B cell (primary cell): ENCODE measurements at regions not wholly inside any gene's neighbourhood (a gene's known extent, or its start where the extent isn't known, plus 50 kb on each side); places are given as distances from the start of the nearest gene placed in this dataset.

Experiments
- ATAC-seq: fragments of 200-7000 bp; cut with Tn5 transposase; one replicate; pipeline ENCODE4 v1.10.0; 2021; ENCODE audit warnings: low read depth, mild to moderate bottlenecking, moderate number of reproducible peaks, moderate library complexity
- CTCF ChIA-PET: fragments of 350-600 bp; sonication (Branson Sonifier 250); formaldehyde crosslinking; loops from one replicate; lab custom pipeline; 2021; ENCODE audit warnings: antibody characterized with exemption, inconsistent platforms; lab: Charles Lee
- POLR2A ChIA-PET: fragments of 350-600 bp; sonication (Branson Sonifier 250); formaldehyde crosslinking; loops from one replicate; lab custom pipeline; 2021; ENCODE audit warnings: antibody characterized with exemption; lab: Charles Lee
- DNase-seq: peaks from one replicate; pipeline ENCODE4 v3.0.0; 2013
- H2AFZ ChIP-seq: 2 replicates; pipeline ENCODE4 v1.6.1; 2012; ENCODE audit warnings: mild to moderate bottlenecking, low read depth, low read length; ENCODE audit not compliant: insufficient read depth, poor library complexity, severe bottlenecking
- H3K27ac ChIP-seq, 2 donors: 1 replicate in 1 of 2; 2 replicates in 1 of 2; pipeline ENCODE4 v1.5.1; 2012 to 2013; ENCODE audit warnings: low read length in 2 of 2, mild to moderate bottlenecking in 2 of 2, moderate library complexity in 1 of 2
- H3K27me3 ChIP-seq, 4 experiments: fragments of 200-600 bp in 1 of 4; sonication (generic) in 1 of 4; replicated peaks in 1 of 4; 1 replicate in 2 of 4; 2 replicates in 2 of 4; pipeline versions ENCODE4 v1.6.1 to v1.7.0; 2013 to 2016; ENCODE audit warnings: low read length in 3 of 4, mild to moderate bottlenecking in 2 of 4, mixed read lengths in 1 of 4, moderate library complexity in 1 of 4; ENCODE audit not compliant: insufficient read depth in 4 of 4, control insufficient read depth in 3 of 4; ENCODE audit errors: control extremely low read depth in 1 of 4
- H3K36me3 ChIP-seq, 2 experiments: replicated peaks in 1 of 2; 1 replicate in 1 of 2; 2 replicates in 1 of 2; pipeline versions ENCODE4 v1.6.1 to v1.7.1; 2013; ENCODE audit warnings: low read length in 1 of 2; ENCODE audit not compliant: insufficient read depth in 2 of 2, control insufficient read depth in 1 of 2; ENCODE audit errors: control extremely low read depth in 1 of 2, extremely low read depth in 1 of 2
- H3K4me1 ChIP-seq, 2 donors: fragments of 200-600 bp in 1 of 2; sonication (generic) in 1 of 2; 1 replicate in 1 of 2; 2 replicates in 1 of 2; pipeline versions ENCODE4 v1.5.1 to v1.6.1; 2013 to 2017; ENCODE audit warnings: low read length in 2 of 2; ENCODE audit not compliant: control insufficient read depth in 2 of 2, insufficient read depth in 2 of 2
- H3K4me2 ChIP-seq: replicated peaks from 2 replicates; pipeline ENCODE3; 2012; ENCODE audit warnings: mild to moderate bottlenecking, low read depth, low read length; ENCODE audit not compliant: poor library complexity, severe bottlenecking
- H3K4me3 ChIP-seq, 5 experiments: fragments of 200-600 bp in 1 of 5; sonication (generic) in 1 of 5; 1 replicate in 3 of 5; 2 replicates in 2 of 5; pipeline versions ENCODE4 v1.5.1 to v1.7.0; 2011 to 2016; ENCODE audit warnings: low read length in 4 of 5, mild to moderate bottlenecking in 4 of 5, low read depth in 2 of 5, control low read depth in 1 of 5, moderate library complexity in 1 of 5; ENCODE audit not compliant: insufficient read depth in 1 of 5; ENCODE audit errors: control extremely low read depth in 1 of 5, extremely low read depth in 1 of 5
- H3K79me2 ChIP-seq: fragments of 200-600 bp; sonication (generic); one replicate; pipeline ENCODE4 v1.6.0; 2016; ENCODE audit warnings: low read length; ENCODE audit not compliant: control insufficient read depth, insufficient read depth
- H3K9ac ChIP-seq: fragments of 200-600 bp; sonication (generic); 2 replicates; pipeline ENCODE4 v1.6.1; 2017; ENCODE audit warnings: mild to moderate bottlenecking, low read length, moderate library complexity
- H3K9me3 ChIP-seq, 3 donors: one replicate each; pipeline versions ENCODE4 v1.6.1 to v1.7.1; 2013; ENCODE audit warnings: low read length in 2 of 3; ENCODE audit not compliant: control insufficient read depth in 2 of 3, insufficient read depth in 1 of 3; ENCODE audit errors: control extremely low read depth in 1 of 3
- H4K20me1 ChIP-seq: 2 replicates; pipeline ENCODE4 v1.6.0; 2012; ENCODE audit warnings: mild to moderate bottlenecking, low read length; ENCODE audit not compliant: insufficient read depth, control insufficient read depth, poor library complexity, severe bottlenecking
- H3K27ac Mint-ChIP-seq: one replicate; pipeline ENCODE4 v1.8.0; 2021; ENCODE audit warnings: mixed read lengths
- H3K27me3 Mint-ChIP-seq: one replicate; pipeline ENCODE4 v1.8.0; 2021; ENCODE audit warnings: mixed read lengths
- H3K4me1 Mint-ChIP-seq: one replicate; pipeline ENCODE4 v1.8.0; 2021; ENCODE audit warnings: mixed read lengths
- H3K4me3 Mint-ChIP-seq: one replicate; pipeline ENCODE4 v1.8.0; 2021; ENCODE audit warnings: mixed read lengths
- H3K9me3 Mint-ChIP-seq: one replicate; pipeline ENCODE4 v1.8.0; 2022; ENCODE audit warnings: mixed read lengths; ENCODE audit not compliant: insufficient read depth
- EZH2 ChIP-seq: IDR thresholded peaks from 2 replicates; pipeline ENCODE4 v1.6.1; 2012; ENCODE audit warnings: borderline replicate concordance, low read depth, mild to moderate bottlenecking, moderate library complexity, low read length; ENCODE audit not compliant: insufficient read depth, poor library complexity, severe bottlenecking
- intact Hi-C: fragments of 100-400 bp; cut with micrococcal nuclease; formaldehyde crosslinking; loops from one replicate; pipeline ENCODE4 v1.10.0; 2022
- TF ChIP-seq, protein P1 (sequence below): fragments of 200-600 bp; IDR thresholded peaks from one replicate; pipeline ENCODE4 v1.8.0; 2022; ENCODE audit warnings: antibody characterized with exemption, mild to moderate bottlenecking

DNA sequence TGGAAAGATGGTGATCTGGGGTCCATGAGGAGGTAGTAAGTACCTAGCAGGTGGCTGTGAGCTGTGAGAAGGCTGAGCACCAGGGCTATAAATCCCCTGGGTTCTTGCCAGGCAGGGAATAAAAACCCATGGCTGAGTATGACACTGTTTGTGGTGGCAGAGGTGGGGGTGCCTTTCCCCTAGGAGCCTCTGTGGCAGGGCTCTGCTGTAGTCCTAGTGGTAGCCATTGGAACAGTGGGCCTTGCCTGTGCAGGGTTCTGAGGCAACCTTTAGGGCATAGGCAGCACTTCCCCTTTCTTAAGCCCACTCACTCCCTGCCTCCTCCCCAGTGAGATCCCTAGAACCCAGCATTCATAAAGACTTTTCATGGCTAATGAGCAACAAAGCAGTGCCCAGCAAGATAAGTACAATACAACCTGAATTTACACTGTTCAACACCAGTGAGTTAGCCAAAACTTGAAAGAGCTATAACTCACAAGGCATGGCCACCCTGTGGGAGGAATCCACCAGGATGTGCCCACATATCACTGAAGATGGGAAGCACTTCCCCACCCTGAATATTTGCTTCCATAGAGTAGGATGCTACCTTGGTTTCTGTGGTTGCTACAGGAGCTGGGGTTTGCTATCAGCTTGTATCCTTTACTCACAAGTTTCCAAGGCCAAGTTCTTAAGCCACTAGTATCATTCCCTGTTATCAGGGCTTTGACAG is 100.9 kb upstream of the NEUROD1 start:
- Histone ChIP-seq H3K27ac (no peak overlapping the region), H3K4me2 (no peak overlapping the region), H2AFZ (no peak overlapping the region), H3K9me3 (no peaks in the 10 kb centered on the region), H4K20me1 (no peaks in the 10 kb centered on the region), H3K27me3 (no peaks in the 10 kb centered on the region), H3K4me1 (no peaks in the 10 kb centered on the region), H3K4me3 (no peak overlapping the region), H3K36me3 (no peaks in the 10 kb centered on the region), H3K9ac (no peak overlapping the region), H3K79me2 (no peaks in the 10 kb centered on the region)
- DNase-seq (no peak), ATAC-seq (no peak)
- Mint-ChIP-seq H3K27me3 (peaks cover 6% of the 10 kb centered on the region), H3K9me3 (no peaks in the 10 kb centered on the region), H3K27ac (no peak overlapping the region), H3K4me3 (no peak overlapping the region), H3K4me1 (no peaks in the 10 kb centered on the region)
- intact Hi-C loops, result no loop called here
- ChIA-PET POLR2A (no interaction called here), CTCF (interaction anchor here (0.7 kb wide), 1 partner anchor 1704 kb away, joined by 5 read pairs; no protein-coding TSS in a partner anchor)
- TF ChIP-seq, protein P1, sequence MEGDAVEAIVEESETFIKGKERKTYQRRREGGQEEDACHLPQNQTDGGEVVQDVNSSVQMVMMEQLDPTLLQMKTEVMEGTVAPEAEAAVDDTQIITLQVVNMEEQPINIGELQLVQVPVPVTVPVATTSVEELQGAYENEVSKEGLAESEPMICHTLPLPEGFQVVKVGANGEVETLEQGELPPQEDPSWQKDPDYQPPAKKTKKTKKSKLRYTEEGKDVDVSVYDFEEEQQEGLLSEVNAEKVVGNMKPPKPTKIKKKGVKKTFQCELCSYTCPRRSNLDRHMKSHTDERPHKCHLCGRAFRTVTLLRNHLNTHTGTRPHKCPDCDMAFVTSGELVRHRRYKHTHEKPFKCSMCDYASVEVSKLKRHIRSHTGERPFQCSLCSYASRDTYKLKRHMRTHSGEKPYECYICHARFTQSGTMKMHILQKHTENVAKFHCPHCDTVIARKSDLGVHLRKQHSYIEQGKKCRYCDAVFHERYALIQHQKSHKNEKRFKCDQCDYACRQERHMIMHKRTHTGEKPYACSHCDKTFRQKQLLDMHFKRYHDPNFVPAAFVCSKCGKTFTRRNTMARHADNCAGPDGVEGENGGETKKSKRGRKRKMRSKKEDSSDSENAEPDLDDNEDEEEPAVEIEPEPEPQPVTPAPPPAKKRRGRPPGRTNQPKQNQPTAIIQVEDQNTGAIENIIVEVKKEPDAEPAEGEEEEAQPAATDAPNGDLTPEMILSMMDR, result no peak
- no peak for TF ChIP-seq EZH2

DNA sequence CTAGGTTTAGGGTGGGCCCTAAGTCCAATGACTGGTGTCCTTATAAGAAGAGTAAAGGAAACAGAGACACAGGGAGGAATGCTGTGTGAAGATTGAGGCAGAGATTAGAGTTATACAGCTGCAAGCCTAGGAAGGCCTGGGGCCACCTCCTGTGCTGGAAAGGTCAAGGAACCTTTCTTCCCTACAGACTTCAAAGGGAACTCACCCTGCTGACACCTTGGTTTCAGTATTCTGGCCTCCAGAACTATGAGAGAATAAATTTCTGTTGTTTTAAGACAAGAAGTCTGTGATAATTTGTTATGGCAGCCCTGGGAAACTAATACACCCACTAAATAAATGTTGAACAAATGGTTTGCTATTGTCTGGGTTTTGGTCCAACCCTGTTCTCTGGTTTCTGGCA is 102.3 kb upstream of the NEUROD1 start:
- no peak overlapping the region for H3K4me3 Mint-ChIP-seq
- H3K27me3 Mint-ChIP-seq, result peaks cover 6% of the 10 kb centered on the region
- H3K27me3 ChIP-seq, result no peaks in the 10 kb centered on the region
- TF ChIP-seq, protein P1, result no peak
- TF ChIP-seq EZH2, result no peak
- ChIA-PET POLR2A (no interaction called here), CTCF (no interaction called here)
- no peak overlapping the region for H3K27ac ChIP-seq
- H3K36me3 ChIP-seq, result no peaks in the 10 kb centered on the region
- H3K27ac Mint-ChIP-seq, result no peak overlapping the region
- no peak overlapping the region for H3K9ac ChIP-seq
- H3K4me3 ChIP-seq, result no peak overlapping the region
- H4K20me1 ChIP-seq, result no peaks in the 10 kb centered on the region
- no peaks in the 10 kb centered on the region for H3K4me1 ChIP-seq
- H3K79me2 ChIP-seq, result no peaks in the 10 kb centered on the region
- H3K9me3 ChIP-seq, result no peaks in the 10 kb centered on the region
- H3K4me2 ChIP-seq, result no peak overlapping the region
- no peaks in the 10 kb centered on the region for H3K9me3 Mint-ChIP-seq
- intact Hi-C loops, result no loop called here
- no peak overlapping the region for H2AFZ ChIP-seq
- no peaks in the 10 kb centered on the region for H3K4me1 Mint-ChIP-seq
- ATAC-seq (no peak), DNase-seq (no peak)
